SK-N-DZ (cell line): ENCODE measurements at regions not wholly inside any gene's neighbourhood (a gene's known extent, or its start where the extent isn't known, plus 50 kb on each side); places are given as distances from the start of the nearest gene placed in this dataset.
"Not testable (repeated sequence)": the region's sequence is repeated elsewhere in the genome, so short reads cannot be mapped to it uniquely, and the experiment has no call there.

Experiments used
- DNase-seq: peaks from one replicate; pipeline ENCODE4 v3.0.0-alpha.2; 2015; ENCODE audit warnings: low spot score

- no peak for DNase-seq
These were observed 192.1 kb downstream of the CTTN start for GRCh38 chr11:70590356-70590991.

GRCh38 chr11:70592641-70593165, 194.4 kb downstream of the CTTN start:
- no peak for DNase-seq

- DNase-seq: no peak
These were observed 195.2 kb downstream of the CTTN start for GRCh38 chr11:70593446-70593983.

GRCh38 chr11:70594031-70594430, 195.7 kb downstream of the CTTN start:
- no peak for DNase-seq

- DNase-seq: no peak
These were observed 196.3 kb downstream of the CTTN start for GRCh38 chr11:70594606-70595005.

GRCh38 chr11:70595016-70595415, 196.7 kb downstream of the CTTN start:
- DNase-seq: no peak

- DNase-seq: no peak
These were observed 197.1 kb downstream of the CTTN start for GRCh38 chr11:70595452-70595851.

GRCh38 chr11:70596091-70596490, 197.8 kb downstream of the CTTN start:
- no peak for DNase-seq

GRCh38 chr11:70597006-70597555, 198.8 kb downstream of the CTTN start:
- no peak for DNase-seq

- DNase-seq: no peak
These were observed 199.7 kb downstream of the CTTN start for GRCh38 chr11:70597751-70598625.

- not testable (repeated sequence) for DNase-seq
These were observed 202.6 kb downstream of the CTTN start for GRCh38 chr11:70600911-70601415.

- no peak for DNase-seq
These were observed 203.7 kb downstream of the CTTN start for GRCh38 chr11:70601861-70602538.

GRCh38 chr11:70603114-70603755, 204.9 kb downstream of the CTTN start:
- no peak for DNase-seq

GRCh38 chr11:70603756-70604211, 205.5 kb downstream of the CTTN start:
- no peak for DNase-seq

GRCh38 chr11:70604221-70604620, 205.9 kb downstream of the CTTN start:
- DNase-seq: no peak

- no peak for DNase-seq
These were observed 206.5 kb downstream of the CTTN start for GRCh38 chr11:70604630-70605467.

GRCh38 chr11:70605468-70605815, 207.1 kb downstream of the CTTN start:
- DNase-seq: no peak

- no peak for DNase-seq
These were observed 207.5 kb downstream of the CTTN start for GRCh38 chr11:70605846-70606245.

GRCh38 chr11:70606248-70606950, 208.1 kb downstream of the CTTN start:
- DNase-seq: no peak
